ENCODE measurements at regions not wholly inside any gene's neighbourhood (a gene's known extent, or its start where the extent isn't known, plus 50 kb on each side); places are given as distances from the start of the nearest gene placed in this dataset.

GRCh38 chr12:124490584-124491305 is 76.7 kb downstream of the NCOR2 start:
- DNase-seq (ENCODE audit: low spot score) = no peak
- in situ Hi-C loops (cut with MboI; ENCODE audit: low sequenced_read_pairs, unreplicated experiment) = no loop called here
- no peak for TF ChIP-seq CTCF (IDR thresholded peaks at IDR 0.05; ENCODE audit: borderline replicate concordance, control extremely low read depth, extremely low read depth, insufficient read depth, missing control alignments)

- in situ Hi-C loops (cut with MboI; ENCODE audit: low sequenced_read_pairs, unreplicated experiment) = no loop called here
- no peak for DNase-seq (ENCODE audit: low spot score)
- no peak for TF ChIP-seq CTCF (IDR thresholded peaks at IDR 0.05; ENCODE audit: borderline replicate concordance, control extremely low read depth, extremely low read depth, insufficient read depth, missing control alignments)
Measured at GRCh38 chr12:124489915-124490583, 77.4 kb downstream of the NCOR2 start.

- no peak for TF ChIP-seq CTCF (IDR thresholded peaks at IDR 0.05; ENCODE audit: borderline replicate concordance, control extremely low read depth, extremely low read depth, insufficient read depth, missing control alignments)
- no peak for DNase-seq (ENCODE audit: low spot score)
- in situ Hi-C loops (cut with MboI; ENCODE audit: low sequenced_read_pairs, unreplicated experiment) = no loop called here
Measured at GRCh38 chr12:124489220-124489619, 78.2 kb downstream of the NCOR2 start.

GRCh38 chr12:124488520-124488919 is 78.9 kb downstream of the NCOR2 start:
- no peak for DNase-seq (ENCODE audit: low spot score)
- in situ Hi-C loops (cut with MboI; ENCODE audit: low sequenced_read_pairs, unreplicated experiment) = no loop called here
- TF ChIP-seq CTCF (IDR thresholded peaks at IDR 0.05; ENCODE audit: borderline replicate concordance, control extremely low read depth, extremely low read depth, insufficient read depth, missing control alignments) = no peak

GRCh38 chr12:124487834-124488165 is 79.6 kb downstream of the NCOR2 start:
- in situ Hi-C loops (cut with MboI; ENCODE audit: low sequenced_read_pairs, unreplicated experiment) = no loop called here

More at GRCh38 chr12:124487834-124488165, 79.6 kb downstream of the NCOR2 start:
- no peak for TF ChIP-seq CTCF (IDR thresholded peaks at IDR 0.05; ENCODE audit: borderline replicate concordance, control extremely low read depth, extremely low read depth, insufficient read depth, missing control alignments)
- no peak for DNase-seq (ENCODE audit: low spot score)

All from GM13976 (cell line).